ENCODE measurements at regions not wholly inside any gene's neighbourhood (a gene's known extent, or its start where the extent isn't known, plus 50 kb on each side); places are given as distances from the start of the nearest gene placed in this dataset.

- Histone ChIP-seq H3K27me3 (ENCODE audit: control insufficient read depth, insufficient read depth, low read length) (no peaks in the 10 kb centered on the region), H3K4me3 (ENCODE audit: low read depth, low read length) (no peak overlapping the region), H3K36me3 (ENCODE audit: control insufficient read depth, insufficient read depth, low read length) (no peaks in the 10 kb centered on the region)
- DNase-seq (ENCODE audit: low read depth), result no peak
- TF ChIP-seq, protein P1, sequence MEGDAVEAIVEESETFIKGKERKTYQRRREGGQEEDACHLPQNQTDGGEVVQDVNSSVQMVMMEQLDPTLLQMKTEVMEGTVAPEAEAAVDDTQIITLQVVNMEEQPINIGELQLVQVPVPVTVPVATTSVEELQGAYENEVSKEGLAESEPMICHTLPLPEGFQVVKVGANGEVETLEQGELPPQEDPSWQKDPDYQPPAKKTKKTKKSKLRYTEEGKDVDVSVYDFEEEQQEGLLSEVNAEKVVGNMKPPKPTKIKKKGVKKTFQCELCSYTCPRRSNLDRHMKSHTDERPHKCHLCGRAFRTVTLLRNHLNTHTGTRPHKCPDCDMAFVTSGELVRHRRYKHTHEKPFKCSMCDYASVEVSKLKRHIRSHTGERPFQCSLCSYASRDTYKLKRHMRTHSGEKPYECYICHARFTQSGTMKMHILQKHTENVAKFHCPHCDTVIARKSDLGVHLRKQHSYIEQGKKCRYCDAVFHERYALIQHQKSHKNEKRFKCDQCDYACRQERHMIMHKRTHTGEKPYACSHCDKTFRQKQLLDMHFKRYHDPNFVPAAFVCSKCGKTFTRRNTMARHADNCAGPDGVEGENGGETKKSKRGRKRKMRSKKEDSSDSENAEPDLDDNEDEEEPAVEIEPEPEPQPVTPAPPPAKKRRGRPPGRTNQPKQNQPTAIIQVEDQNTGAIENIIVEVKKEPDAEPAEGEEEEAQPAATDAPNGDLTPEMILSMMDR (IDR thresholded peaks at IDR 0.05; ENCODE audit: insufficient read depth, low read length, poor library complexity, severe bottlenecking), result no peak
Observed at GRCh38 chr6:11398451-11399326, 138.9 kb upstream of the TMEM170B start.

DNA sequence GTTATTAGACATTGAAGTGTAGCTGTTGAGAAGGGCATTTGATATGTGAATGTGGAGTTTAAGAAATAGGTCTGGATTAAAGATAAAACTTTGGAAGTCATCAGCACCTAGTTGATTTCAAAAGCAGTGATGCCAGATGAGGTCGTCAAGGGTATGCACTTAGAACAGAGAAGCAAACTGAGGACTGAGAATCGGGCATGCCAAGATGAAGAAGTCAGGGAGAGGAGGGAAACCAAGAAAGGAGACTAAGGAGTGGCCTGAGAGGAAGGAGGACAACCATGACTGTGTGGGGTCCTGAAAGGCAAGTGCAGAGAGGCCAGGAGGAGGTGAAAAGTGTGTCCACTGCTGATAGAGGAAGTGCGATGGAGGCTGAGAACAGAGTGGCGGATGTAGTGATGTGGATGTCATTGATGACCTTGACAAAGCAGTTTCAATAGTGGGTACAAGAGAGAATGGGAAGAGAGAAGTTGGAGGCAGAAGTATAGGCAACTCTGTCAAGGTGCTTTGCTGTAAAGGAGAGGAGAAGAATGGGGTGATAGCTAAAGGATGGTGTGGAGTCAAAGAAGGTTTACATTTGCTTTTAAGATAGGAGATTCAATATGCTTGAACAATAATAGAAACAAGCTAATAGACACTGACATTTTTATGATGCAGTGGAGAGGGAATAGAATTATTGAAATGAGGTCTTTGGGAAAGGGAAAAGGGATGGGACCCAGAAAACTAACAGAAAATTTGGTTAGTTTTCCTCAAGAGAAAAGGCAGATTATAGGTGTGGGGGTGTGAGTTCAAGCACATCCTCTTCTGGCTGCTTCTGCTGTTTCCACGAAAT, 139.7 kb upstream of the TMEM170B start:
- Histone ChIP-seq H3K4me3 (ENCODE audit: low read depth, low read length) (no peak overlapping the region), H3K36me3 (ENCODE audit: control insufficient read depth, insufficient read depth, low read length) (no peaks in the 10 kb centered on the region), H3K27me3 (ENCODE audit: control insufficient read depth, insufficient read depth, low read length) (no peaks in the 10 kb centered on the region)
- TF ChIP-seq, protein P1 (IDR thresholded peaks at IDR 0.05; ENCODE audit: insufficient read depth, low read length, poor library complexity, severe bottlenecking), result no peak
- no peak for DNase-seq (ENCODE audit: low read depth)

- no peak for DNase-seq (ENCODE audit: low read depth)
Observed at GRCh38 chr6:11396860-11397259, 140.7 kb upstream of the TMEM170B start.

GRCh38 chr6:11393713-11394627, 143.6 kb upstream of the TMEM170B start:
- no peak overlapping the region for H3K4me3 ChIP-seq (ENCODE audit: low read depth, low read length)
- H3K36me3 ChIP-seq (ENCODE audit: control insufficient read depth, insufficient read depth, low read length), result no peaks in the 10 kb centered on the region
- TF ChIP-seq, protein P1 (IDR thresholded peaks at IDR 0.05; ENCODE audit: insufficient read depth, low read length, poor library complexity, severe bottlenecking), result no peak
- DNase-seq (ENCODE audit: low read depth), result peak; percentile 53
- no peaks in the 10 kb centered on the region for H3K27me3 ChIP-seq (ENCODE audit: control insufficient read depth, insufficient read depth, low read length)

More at GRCh38 chr6:11396860-11397259, 140.7 kb upstream of the TMEM170B start:
- TF ChIP-seq, protein P1 (IDR thresholded peaks at IDR 0.05; ENCODE audit: insufficient read depth, low read length, poor library complexity, severe bottlenecking), result no peak
- no peaks in the 10 kb centered on the region for H3K27me3 ChIP-seq (ENCODE audit: control insufficient read depth, insufficient read depth, low read length)
- H3K36me3 ChIP-seq (ENCODE audit: control insufficient read depth, insufficient read depth, low read length), result no peaks in the 10 kb centered on the region
- H3K4me3 ChIP-seq (ENCODE audit: low read depth, low read length), result no peak overlapping the region

DNA sequence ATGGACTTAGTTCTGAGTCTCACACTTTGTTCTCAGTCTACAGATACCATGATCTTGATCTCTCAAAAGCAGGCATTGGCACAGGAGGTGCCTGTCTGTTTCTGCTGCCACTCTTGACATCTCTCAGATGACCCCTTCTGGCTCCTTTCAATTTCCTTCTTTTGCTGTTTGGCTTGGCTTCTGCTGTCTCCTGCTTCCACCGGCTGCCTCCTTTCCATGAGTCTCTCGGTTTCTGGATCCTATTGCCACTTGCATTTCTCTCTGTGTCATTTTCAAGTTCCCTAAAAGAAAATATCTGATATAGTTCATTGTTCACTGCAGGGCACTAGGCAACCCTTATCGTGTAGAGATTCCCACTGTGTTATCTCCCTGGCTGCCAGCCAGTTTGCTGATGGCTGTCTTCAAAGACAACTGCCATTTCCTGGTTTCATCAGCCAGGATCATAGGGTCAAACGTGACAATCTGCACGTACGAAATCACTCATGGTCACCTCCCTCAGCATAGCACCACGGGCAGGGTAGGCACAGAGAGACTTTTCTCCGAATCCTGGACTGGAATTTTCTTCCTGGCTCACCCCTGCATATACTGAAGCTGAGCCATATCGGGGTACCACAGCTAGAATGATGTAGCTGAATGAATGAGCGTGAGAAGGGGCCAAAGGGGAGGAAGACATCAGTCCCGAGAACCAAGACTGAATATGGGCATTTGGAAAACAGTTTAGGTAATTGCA, 144.6 kb upstream of the TMEM170B start:
- H3K27me3 ChIP-seq (ENCODE audit: control insufficient read depth, insufficient read depth, low read length), result no peaks in the 10 kb centered on the region
- H3K4me3 ChIP-seq (ENCODE audit: low read depth, low read length), result no peak overlapping the region
- DNase-seq (ENCODE audit: low read depth), result no peak
- TF ChIP-seq, protein P1 (IDR thresholded peaks at IDR 0.05; ENCODE audit: insufficient read depth, low read length, poor library complexity, severe bottlenecking), result no peak
- H3K36me3 ChIP-seq (ENCODE audit: control insufficient read depth, insufficient read depth, low read length), result no peaks in the 10 kb centered on the region
